AG04449 (cell line): ENCODE measurements at regions not wholly inside any gene's neighbourhood (a gene's known extent, or its start where the extent isn't known, plus 50 kb on each side); places are given as distances from the start of the nearest gene placed in this dataset.

ENCODE experiments used
- CTCF ChIA-PET: fragments of 350-600 bp; formaldehyde crosslinking; extraction: SDS; loops from one replicate; lab custom pipeline; 2021; ENCODE audit warnings: antibody characterized with exemption; lab: Yijun Ruan, JAX
- POLR2A ChIA-PET: fragments of 400-600, 350-600 bp; formaldehyde crosslinking; extraction: SDS; loops from one replicate; lab custom pipeline; 2020; ENCODE audit warnings: antibody characterized with exemption, inconsistent platforms; lab: Yijun Ruan, JAX
- DNase-seq: peaks from one replicate; pipeline ENCODE4 v3.0.0-alpha.2; 2010; ENCODE audit warnings: low read depth, low spot score
- H3K4me3 ChIP-seq: 2 replicates; pipeline ENCODE4 v1.5.1; 2011; ENCODE audit warnings: low read depth, mild to moderate bottlenecking, control low read depth, low read length
- CTCF ChIP-seq: IDR thresholded peaks from one replicate; pipeline ENCODE4 v1.5.1; 2011; ENCODE audit warnings: mild to moderate bottlenecking, moderate library complexity, low read length, control low read depth, inconsistent platforms; ENCODE audit not compliant: insufficient read depth; ENCODE audit errors: missing control alignments

- no peak for DNase-seq
- CTCF ChIA-PET, result no interaction called here
- TF ChIP-seq CTCF, result no peak
- no peak overlapping the region for H3K4me3 ChIP-seq
- POLR2A ChIA-PET, result no interaction called here
Observed at GRCh38 chr5:90131383-90132133, 278.0 kb downstream of the CETN3 start.

GRCh38 chr5:90128551-90128950 lies 281.0 kb downstream of the CETN3 start:
- DNase-seq, result no peak
- H3K4me3 ChIP-seq, result no peak overlapping the region
- no peak for TF ChIP-seq CTCF
- ChIA-PET POLR2A (no interaction called here), CTCF (no interaction called here)

GRCh38 chr5:90119531-90119971 lies 290.0 kb downstream of the CETN3 start:
- no peak for TF ChIP-seq CTCF
- H3K4me3 ChIP-seq, result no peak overlapping the region
- ChIA-PET POLR2A (interaction anchor here (0.6 kb wide), 1 partner anchor 16 kb away, joined by 3 read pairs; no protein-coding TSS in a partner anchor), CTCF (no interaction called here)
- peak; percentile 23 for DNase-seq

- no peak overlapping the region for H3K4me3 ChIP-seq
- ChIA-PET POLR2A (no interaction called here), CTCF (no interaction called here)
- DNase-seq, result no peak
- TF ChIP-seq CTCF, result no peak
Observed at GRCh38 chr5:90117005-90117404, 292.6 kb downstream of the CETN3 start.

- DNase-seq, result no peak
- CTCF ChIA-PET, result no interaction called here
- POLR2A ChIA-PET, result no interaction called here
- H3K4me3 ChIP-seq, result no peak overlapping the region
- no peak for TF ChIP-seq CTCF
Observed at GRCh38 chr5:90113108-90113507, 296.4 kb downstream of the CETN3 start.

- POLR2A ChIA-PET, result no interaction called here
- CTCF ChIA-PET, result no interaction called here
- no peak for DNase-seq
- TF ChIP-seq CTCF, result no peak
- H3K4me3 ChIP-seq, result no peak overlapping the region
Observed at GRCh38 chr5:90112033-90112692, 297.4 kb downstream of the CETN3 start.
